ENCODE measurements at regions not wholly inside any gene's neighbourhood (a gene's known extent, or its start where the extent isn't known, plus 50 kb on each side); places are given as distances from the start of the nearest gene placed in this dataset.

- TF ChIP-seq POLR2A (IDR thresholded peaks at IDR 0.05; ENCODE audit: low read length) (no peak), GATA1 (IDR thresholded peaks at IDR 0.05; ENCODE audit: low read depth, low read length) (no peak)
Measured at GRCh38 chr18:60935041-60935910, 398.0 kb upstream of the CDH20 start.
